GM19238 (cell line): ENCODE measurements at regions not wholly inside any gene's neighbourhood (a gene's known extent, or its start where the extent isn't known, plus 50 kb on each side); places are given as distances from the start of the nearest gene placed in this dataset.
A peak's percentile ranks its signal among the peaks of the same experiment; 100 is the strongest.

Source experiments
- DNase-seq: peaks from one replicate; pipeline ENCODE4 v3.0.0; 2011; ENCODE audit warnings: low spot score; ENCODE audit not compliant: insufficient read length

DNA sequence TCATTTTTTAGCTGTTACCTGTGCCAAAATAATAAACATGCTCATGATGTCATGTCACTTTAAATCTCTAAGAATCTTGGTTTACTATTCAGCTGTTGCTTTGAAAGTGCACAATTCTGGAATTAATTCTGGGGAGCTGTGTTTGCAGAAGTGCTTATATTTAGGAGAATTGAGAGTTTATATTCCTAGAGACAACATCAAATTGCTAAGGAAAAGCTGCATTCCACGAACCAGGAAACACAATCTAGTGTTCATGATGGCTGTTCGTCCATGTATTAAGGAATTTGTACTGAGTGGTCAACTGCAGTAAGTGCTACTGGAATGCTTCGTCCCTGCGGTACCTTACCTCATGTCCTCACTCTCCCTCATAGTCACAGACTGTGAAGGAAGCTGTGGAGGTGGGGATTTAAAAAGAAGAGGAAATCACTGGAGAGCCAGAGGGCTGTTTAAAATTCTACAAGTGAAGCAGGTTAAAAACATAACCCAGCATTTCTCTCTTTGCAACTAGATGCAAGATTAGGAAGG lies 161.0 kb downstream of the TRMT11 start:
- no peak for DNase-seq

DNA sequence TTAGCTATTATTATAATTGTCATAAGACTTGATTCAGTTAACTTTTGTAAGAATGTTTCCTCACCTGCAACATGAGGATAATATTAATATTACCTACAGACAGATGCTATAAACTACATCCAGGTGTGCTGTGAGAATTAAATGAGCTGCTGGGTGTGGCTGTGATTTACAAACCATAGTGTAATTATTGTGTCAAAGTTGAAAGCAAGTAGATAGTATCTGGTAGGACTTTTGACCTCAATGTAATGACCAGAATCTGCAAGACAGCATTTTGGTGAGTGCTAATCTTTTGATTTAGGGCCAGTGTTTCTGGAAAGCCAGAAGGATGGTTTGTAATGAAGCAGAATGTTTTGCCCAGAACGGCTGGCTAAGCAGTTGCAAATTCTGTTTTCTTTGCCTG lies 162.5 kb downstream of the TRMT11 start:
- no peak for DNase-seq

DNA sequence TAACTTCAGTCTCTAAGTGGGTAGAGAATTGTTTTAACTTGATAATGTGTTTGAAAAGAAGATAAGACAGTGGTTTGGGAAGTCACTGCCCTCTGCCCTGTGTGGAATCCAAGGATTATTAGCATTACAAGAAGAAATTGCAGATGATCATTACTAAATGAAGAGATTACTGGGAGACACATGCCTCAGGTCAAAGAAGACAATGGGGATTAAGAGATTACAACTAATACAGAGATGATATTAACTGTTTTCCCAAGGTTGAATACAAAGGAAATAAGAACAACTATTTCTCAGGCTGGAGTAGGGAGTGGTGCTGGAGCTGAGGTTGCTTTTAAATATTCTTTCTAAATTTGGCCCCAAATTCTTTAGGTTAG lies 166.0 kb downstream of the TRMT11 start:
- DNase-seq: no peak

DNA sequence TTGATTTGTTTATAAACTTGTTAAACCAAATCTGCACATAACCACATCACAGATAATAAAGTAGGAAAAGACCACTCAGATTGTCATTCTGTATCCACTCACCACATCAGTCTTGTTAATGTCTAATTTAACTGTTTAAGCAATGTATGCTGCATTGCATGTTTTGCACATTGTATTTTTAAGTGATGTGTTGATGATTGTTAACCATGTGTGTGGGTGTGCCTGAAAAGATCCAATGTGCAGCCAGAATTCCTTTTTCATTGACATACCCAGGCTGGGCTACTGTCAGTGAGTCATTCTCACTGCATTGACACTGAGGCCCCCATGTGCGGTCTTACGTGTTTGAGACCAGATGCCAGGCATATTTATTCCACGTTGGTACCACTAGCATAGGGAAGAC lies 167.3 kb downstream of the TRMT11 start:
- no peak for DNase-seq

DNA sequence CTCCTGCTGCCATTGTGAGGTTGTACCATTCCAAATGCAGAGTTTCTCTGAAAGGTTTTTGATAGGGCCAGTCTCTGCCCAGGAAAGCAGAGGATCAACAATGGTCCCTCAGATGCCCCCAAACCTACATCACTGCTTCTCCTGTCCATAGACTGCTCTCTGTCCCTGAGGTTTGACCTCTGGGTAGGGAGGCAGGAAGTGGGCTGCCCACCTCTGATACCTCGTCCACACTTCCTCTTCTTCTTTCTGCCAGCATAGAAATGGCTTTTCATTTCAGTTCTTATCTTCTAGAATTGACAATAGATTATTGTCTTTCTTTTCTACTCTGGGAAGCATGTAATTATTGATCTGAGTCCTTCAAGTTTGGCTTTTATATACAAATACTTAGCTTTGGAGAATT lies 170.6 kb downstream of the TRMT11 start:
- DNase-seq: no peak

DNA sequence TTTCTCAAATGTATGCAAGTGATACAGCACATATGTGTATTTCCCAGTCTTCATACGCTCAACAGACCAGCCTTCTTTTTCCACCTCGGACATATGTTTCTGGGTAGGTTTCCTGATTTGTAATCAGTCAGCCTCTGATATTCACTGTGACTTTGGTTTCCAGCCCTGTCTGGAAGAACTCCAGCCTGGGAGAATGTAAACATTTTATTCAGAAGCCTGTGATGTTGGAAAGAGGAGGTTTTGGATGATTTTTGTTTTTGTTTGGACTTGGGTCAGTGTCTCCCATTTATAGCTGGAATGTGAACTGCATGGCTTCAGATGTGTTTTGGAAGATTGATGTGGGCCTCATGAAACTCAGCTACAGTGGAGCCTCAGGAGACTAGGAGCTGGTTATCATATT lies 172.2 kb upstream of the CENPW start:
- DNase-seq: no peak

DNA sequence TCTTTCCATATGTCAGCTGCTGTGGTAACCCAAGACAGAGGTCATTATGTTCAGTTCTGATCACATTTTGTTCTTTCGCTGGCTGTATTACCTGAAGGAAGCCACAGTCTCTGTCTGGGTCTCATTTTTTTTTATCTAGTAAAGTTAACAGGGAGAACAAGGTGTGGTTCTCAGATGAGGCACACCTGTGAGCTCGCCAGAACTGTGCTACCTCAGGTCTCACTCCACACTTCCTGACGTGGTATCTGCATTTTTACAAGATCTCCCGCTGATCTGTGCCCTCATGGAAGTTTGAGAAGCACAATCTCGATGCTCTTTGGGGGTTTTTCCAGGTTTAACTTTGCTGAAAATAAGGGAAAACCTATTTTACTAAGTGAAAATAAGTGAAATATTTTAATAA lies 169.5 kb upstream of the CENPW start:
- DNase-seq: no peak

DNA sequence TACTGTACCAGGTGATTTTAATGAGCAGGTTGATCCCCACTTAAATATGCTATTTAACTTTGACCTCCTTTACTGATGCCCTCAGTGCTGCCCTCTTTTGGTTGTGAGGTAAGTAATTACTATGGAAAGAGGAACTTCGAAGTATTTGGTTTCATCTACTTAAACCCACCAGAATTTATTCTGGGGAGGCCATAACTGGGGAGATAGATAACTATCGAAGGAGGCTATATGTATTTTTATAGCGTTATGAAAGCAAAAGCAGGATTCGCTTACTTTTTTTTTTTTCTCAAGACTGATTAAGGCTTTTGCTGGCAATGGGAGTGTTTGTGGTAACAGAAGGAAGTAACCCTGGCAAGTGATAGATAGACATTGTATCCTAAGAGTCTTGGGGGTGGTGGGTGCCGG lies 168.9 kb upstream of the CENPW start:
- peak; percentile 5 for DNase-seq

DNA sequence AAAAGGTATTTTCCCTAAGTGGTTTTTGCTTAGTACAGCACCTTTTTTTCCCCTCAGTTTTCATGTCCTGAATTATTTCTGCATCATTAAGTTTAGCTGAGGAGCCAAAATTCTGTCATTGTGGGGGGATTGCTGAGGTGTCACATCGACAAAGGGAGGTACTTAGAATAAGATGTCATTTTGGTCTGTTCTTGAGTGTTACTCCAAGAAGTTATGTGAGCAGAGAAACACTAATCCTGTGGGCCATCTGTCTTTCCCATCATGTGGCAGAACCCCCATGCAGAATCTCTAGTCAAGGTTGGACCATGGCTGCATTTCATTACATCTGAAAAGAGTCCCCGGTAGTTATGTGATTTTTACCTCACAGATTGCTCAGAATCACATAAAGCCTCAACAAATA lies 167.8 kb upstream of the CENPW start:
- no peak for DNase-seq

DNA sequence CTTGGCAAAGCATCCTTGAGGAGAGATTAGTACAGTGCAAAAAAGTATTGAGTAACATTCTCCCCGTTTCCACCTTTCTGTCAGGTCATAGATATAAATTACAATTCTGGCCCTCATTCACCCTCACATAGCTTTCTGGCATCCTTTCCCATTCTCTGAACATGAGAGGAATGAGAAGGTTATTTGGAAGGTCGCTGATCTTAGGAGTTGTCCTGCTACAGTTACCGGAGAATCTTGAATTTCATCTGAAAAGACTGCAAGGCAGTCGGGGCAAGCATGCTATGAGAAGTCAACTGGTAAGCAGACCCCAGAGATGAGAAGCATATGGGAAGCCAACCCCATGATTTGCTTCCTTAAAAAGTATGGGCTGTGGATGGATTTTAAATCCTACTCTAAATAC lies 166.7 kb upstream of the CENPW start:
- DNase-seq: no peak

DNA sequence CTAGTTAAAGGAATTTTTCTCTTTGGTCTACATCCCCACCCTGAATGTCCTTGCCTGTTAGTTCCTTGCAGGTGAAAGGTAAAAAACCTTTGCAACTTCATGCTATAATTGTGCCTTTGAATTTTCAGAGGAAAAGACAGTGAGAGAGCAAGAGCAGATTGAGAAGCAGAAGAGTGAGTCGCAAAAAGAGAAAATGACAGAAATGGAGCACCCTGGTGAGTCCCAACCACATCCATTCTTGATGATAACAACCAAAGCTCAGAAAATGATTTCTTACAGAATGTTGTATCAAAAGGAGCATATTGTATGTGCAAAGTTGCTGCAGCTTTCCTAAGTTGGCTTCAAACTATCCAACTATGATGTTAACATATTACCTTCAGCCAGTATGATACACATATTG lies 165.2 kb upstream of the CENPW start:
- no peak for DNase-seq

DNA sequence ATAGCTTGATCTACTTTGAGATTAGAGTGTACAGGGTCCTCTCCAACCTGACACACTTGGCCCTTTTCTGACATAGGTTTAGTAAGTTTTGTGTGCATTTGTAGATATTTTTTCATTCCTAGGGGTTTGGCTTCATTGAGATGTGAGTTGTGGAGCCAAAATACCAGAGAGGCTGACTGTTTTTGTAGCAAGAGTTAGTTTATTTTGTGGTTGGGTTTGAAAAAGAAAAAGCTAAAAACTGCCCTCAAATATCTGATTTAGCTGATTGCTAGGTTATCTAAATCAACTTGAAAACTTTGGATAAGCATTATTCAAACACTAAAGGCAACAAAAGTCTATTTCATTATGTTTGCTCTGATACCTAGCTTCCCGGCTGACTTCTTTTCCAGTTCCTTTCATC lies 164.7 kb upstream of the CENPW start:
- DNase-seq: no peak

DNA sequence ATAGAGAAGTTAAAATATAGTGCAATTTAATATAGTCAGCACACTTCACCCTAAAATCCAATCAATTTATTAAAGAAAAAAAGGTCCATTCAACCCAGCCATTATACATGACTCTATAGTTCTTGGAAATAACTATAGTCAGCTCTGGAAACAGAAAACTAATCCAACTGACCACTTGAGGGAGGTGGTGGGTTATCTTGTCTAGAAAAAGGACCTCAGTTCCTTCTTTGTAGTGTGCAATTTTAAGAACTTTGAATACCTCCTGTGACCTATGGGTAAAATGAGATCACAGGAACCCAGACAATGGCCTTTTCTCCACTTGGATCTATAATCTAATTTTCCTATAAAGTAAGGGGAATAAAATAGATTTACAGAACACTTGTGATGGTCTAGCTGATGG lies 163.6 kb upstream of the CENPW start:
- no peak for DNase-seq

DNA sequence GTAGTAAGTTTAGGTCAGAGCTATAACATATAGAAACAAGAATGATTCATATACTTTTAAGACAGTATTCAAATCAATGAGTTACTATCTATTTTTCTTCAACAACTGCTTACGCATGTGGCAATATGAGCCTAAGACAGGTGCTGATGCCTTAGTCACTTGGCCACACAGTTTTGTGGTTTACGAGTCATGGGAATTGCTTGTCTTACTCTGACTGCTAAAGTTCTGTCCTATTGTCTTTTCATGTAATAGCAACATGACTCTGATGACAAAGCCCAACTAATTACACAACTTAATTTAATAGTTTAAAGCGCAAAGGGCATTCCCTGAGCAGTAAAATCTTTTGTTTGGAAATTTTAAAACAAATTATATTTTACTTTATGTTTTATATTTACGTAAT lies 159.3 kb upstream of the CENPW start:
- DNase-seq: no peak

DNA sequence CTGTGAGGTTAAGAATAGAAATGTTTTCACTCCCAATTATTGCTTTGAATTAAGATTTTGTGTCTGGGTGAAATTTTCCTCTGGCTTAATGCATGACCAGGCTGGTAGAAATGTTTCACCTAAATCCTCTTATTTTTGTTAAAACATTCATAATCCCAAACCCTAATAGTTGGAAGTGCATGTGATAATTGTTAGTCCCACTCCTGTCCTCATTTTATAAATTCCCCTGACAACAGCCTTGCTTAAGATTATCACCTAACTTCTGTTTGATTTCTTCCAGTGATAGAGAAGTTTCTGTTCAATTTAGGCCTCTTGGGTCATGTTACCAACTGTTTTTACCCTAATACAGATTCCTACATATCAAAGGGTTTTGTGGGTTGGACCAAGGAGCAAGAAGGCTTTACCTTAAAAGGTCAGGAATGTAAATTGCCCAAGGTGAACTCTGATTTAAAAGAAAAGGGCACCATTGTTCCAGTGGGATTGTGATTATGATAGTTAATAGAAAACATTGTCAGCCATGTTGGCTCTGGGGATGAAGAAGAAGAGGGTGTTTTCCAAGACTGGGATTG lies 158.7 kb upstream of the CENPW start:
- DNase-seq: no peak

DNA sequence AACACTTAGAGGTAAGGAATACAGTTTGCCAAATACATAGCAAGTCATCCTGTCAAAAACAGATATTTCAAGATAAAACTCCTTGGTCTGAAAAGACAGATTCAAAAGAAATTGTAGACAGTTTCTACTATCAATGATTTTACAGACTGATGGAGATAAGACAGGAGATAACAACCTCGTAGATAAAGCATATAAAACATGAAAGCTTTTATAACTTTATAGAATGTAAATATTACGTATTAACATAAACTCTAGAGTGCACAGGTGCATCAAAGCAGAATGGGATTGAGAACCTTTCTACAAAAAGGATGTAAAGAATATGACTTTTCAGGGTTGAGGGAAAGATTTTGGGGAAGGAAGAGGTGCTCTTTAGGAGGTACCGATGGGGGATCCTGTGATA lies 158.0 kb upstream of the CENPW start:
- no peak for DNase-seq

DNA sequence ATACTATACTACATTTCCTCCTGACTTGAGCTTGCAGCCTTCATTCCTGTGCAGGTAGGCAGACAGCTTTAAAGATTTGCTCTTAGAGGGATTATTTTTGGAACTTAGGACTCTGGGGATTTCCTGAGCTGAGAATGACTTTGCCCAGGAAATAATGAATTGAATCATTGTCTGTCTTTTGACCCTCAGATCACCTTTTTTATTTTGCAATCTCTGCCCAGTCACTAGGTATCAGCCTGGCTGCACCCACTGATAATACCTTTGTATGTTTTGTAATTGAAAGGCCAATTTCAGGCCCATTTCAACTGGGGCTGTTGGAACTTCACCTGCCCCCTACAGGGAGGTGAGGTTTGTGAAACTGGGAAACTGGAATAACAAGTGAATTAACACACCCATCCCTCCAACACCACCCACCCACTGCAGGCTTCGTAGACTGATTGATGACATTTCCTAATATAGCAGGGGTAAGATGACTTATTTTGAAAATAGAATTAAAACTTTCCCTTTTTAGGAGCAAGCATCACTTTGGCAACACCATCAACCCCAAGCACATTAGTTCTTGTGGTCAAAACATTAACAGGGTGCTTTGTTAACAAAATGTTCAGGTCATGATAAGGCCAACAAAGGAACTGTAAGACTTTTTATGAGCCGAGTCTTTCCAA lies 157.1 kb upstream of the CENPW start:
- no peak for DNase-seq

DNA sequence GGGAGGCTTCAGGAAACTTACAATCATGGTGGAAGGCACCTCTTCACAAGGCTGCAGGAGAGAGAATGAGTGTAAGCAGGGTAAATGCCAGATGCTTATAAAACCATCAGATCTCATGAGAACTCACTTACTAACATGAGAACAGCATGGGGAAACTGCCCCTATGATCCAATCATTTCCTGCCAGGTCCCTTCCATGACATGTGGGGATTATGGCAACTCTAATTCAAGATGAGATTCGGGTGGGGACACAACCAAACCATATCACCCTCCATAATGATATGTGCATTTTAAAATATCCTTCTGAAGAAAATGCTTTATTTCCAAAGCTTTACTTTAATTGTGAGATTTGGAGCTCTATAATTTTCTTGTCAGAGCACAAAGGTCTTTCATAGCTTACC lies 154.1 kb upstream of the CENPW start:
- no peak for DNase-seq

DNA sequence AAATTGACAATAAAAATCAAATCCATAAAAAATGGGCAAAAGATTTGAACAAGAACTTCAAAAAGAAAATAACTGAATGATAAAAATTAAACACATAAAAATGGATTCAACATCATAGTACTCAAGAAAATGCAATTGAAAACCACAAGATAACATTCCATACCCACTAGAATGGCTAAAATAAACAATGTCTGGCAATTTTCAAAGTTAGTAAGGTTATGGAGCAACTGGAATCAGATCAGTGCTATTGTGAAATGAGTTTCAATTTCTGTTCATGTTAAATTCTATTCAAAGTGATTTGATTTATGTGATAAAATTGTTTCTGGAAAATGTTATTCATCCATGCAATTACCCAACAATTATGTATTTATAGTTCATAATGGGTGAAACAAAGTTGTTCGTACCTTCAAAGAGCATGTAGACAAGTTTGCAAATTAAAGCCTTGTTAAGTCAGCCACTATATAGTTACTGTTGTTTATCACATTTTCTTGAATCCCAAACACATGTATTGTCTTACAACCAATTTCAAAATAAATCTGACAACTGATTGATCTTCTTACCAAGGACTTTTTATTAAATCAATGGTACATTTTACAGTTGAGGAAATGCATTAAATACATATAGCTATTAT lies 151.5 kb upstream of the CENPW start:
- DNase-seq: no peak

DNA sequence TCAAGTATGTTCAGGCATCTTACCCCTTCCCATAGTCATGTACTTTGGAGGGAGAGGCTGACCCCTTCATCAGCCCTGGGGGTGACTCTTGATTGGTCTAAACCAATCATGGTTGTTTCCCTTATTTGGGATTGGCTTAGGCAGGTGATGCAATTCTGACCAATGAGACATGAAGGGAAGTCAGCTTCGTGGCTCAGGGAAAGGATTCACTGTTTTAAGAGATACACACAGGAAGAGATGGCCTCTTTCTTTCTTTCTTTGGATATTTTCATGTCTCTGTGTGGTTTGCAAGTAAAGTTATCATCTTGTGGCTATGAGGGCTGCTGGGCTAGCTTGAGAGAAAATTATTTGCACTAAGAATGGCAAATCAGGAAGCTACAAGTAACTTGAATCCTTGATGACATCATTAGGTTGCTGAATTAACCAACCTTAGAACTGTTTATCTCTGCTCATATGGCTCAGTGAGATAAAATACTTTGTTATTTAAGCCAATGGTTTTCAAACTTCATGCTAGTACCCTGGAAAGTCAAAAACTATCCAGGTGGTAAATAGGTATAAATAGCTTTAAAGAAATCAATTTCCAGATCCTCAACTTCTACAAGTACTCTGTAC lies 144.2 kb upstream of the CENPW start:
- DNase-seq: no peak

DNA sequence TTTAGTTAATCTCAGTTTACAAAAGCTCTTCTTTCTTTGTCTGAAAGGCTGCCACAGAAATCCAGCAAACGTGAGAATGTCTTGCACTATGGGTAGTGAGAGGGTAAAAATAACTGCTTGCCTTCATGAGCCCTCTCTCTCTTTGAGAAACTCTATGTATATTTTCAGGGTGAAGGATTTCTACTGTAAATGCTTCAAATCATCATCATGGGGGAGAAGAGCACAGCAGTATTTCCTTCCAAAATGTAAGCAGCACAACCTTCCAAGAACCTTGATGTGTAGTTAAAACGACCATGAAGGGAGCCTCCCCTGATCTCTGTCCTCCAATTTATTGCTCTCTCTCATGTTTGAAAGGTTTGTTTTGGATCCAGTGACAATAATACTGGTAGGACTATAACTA lies 141.3 kb upstream of the CENPW start:
- DNase-seq: no peak

DNA sequence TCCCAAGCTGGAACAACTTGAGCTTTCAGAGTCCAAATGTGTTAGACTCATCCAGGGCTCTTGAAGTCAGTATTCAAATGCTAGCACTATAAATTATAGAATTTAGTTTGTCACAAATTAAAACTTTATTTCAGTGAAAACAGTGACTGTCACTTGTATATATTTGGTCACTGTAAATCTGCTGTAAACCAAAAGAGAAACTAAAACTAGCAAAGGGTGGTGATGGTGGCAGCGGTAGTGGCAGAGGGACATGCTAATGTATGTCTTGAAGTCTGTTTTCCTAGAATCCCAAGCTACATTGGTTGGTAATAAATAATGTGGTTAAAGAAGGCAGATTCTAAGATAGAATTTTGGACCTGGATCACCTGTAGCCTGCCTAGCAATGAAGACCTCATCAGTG lies 140.4 kb upstream of the CENPW start:
- DNase-seq: no peak

DNA sequence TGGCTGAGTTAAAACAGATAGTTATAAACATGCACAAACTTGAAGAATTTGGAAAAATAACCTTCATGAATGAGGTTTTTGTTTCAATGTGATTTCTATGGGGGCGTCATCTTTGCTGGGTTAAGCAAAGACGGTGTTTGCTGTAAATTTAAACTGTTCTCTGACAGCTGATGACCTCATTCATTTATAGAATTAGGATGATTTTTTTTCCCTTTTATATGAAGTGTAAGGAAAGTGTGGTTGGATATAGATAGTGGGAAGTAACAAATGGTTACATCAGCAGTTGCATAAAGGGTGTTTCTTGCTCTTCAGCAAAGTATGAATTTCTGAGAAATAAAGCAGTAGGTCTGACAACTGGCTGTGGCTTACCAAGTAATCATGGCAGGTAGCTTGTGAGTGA lies 137.2 kb upstream of the CENPW start:
- DNase-seq: no peak
